ENCODE measurements at regions not wholly inside any gene's neighbourhood (a gene's known extent, or its start where the extent isn't known, plus 50 kb on each side); places are given as distances from the start of the nearest gene placed in this dataset.

DNA sequence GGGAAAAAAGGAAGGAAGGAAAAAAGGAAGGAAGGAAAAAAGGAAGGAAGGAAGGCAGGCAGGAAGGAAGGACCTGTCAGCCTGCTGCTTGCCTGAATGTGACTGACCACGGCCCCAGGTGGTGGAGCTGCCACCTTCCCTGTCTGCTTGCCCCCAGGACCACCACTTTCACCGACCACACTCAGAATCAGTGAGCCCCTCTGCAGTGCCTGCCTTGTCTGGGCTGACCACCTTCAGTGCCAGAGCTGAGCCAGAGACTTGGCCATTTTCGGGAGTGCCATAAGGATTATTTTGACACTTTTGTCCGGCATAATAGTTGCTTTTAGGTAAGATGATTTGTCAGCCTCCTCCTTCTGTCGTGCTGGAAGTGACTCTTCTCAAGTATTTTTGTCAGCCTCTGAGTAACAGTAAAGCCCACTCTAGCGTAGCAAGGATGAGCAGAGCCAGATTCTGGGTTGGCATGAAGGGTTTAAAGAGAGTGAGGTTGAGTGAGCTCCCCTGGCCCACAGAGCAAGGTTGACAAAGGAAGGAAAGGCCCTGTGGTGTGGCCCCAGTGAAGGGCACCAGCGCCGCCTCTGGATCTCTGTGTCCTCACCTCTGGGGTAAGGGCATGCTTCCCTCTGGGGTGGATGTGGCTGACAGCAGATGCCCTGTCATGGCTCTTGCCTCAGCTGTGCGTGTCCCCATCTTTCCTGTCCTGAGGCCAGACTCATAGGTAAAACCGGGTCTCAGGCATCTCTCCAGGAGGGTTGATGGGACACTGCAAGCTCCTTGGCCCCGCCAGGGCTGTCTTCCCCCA, 214.7 kb upstream of the FOXQ1 start:
- TF ChIP-seq, protein P1, sequence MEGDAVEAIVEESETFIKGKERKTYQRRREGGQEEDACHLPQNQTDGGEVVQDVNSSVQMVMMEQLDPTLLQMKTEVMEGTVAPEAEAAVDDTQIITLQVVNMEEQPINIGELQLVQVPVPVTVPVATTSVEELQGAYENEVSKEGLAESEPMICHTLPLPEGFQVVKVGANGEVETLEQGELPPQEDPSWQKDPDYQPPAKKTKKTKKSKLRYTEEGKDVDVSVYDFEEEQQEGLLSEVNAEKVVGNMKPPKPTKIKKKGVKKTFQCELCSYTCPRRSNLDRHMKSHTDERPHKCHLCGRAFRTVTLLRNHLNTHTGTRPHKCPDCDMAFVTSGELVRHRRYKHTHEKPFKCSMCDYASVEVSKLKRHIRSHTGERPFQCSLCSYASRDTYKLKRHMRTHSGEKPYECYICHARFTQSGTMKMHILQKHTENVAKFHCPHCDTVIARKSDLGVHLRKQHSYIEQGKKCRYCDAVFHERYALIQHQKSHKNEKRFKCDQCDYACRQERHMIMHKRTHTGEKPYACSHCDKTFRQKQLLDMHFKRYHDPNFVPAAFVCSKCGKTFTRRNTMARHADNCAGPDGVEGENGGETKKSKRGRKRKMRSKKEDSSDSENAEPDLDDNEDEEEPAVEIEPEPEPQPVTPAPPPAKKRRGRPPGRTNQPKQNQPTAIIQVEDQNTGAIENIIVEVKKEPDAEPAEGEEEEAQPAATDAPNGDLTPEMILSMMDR (conservative IDR thresholded peaks at IDR 0.05 in 1 of 2, IDR thresholded peaks at IDR 0.05 in 1 of 2; ENCODE audit: extremely low read depth in 1 of 2, insufficient read depth in 1 of 2, low read depth in 1 of 2, low read length in 2 of 2), result no peak
- TF ChIP-seq EZH2 (IDR thresholded peaks at IDR 0.05; ENCODE audit: borderline replicate concordance, low read length), result no peak

All from mammary epithelial cell (primary cell).